ENCODE measurements at regions not wholly inside any gene's neighbourhood (a gene's known extent, or its start where the extent isn't known, plus 50 kb on each side); places are given as distances from the start of the nearest gene placed in this dataset.

DNA sequence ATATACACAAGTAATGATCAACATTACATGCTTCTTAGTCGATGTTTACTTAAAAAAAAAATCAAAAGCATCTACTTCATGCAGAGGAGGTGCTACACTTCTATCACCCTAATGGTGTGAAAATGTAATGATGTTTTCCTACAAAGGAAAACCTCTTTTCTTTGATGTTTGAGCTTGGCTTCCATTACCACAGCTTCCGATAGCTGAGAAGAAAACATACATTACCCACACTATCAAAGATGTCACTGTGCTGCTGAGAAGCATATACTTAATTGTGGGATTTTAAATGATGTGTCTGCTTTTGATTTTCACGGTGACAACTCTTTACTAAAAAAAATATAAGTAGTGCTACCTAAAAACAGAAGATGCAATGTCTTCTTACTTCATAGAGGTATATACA, 200.2 kb upstream of the PHF14 start:
- TF ChIP-seq EP300 (IDR thresholded peaks at IDR 0.05; ENCODE audit: borderline replicate concordance) = no peak
- TF ChIP-seq CEBPB (IDR thresholded peaks at IDR 0.05) = no peak
- TF ChIP-seq FOXM1 (IDR thresholded peaks at IDR 0.05; ENCODE audit: borderline replicate concordance, low read depth) = no peak
- no peak for TF ChIP-seq MAX (IDR thresholded peaks at IDR 0.05)
- TF ChIP-seq, protein P1, sequence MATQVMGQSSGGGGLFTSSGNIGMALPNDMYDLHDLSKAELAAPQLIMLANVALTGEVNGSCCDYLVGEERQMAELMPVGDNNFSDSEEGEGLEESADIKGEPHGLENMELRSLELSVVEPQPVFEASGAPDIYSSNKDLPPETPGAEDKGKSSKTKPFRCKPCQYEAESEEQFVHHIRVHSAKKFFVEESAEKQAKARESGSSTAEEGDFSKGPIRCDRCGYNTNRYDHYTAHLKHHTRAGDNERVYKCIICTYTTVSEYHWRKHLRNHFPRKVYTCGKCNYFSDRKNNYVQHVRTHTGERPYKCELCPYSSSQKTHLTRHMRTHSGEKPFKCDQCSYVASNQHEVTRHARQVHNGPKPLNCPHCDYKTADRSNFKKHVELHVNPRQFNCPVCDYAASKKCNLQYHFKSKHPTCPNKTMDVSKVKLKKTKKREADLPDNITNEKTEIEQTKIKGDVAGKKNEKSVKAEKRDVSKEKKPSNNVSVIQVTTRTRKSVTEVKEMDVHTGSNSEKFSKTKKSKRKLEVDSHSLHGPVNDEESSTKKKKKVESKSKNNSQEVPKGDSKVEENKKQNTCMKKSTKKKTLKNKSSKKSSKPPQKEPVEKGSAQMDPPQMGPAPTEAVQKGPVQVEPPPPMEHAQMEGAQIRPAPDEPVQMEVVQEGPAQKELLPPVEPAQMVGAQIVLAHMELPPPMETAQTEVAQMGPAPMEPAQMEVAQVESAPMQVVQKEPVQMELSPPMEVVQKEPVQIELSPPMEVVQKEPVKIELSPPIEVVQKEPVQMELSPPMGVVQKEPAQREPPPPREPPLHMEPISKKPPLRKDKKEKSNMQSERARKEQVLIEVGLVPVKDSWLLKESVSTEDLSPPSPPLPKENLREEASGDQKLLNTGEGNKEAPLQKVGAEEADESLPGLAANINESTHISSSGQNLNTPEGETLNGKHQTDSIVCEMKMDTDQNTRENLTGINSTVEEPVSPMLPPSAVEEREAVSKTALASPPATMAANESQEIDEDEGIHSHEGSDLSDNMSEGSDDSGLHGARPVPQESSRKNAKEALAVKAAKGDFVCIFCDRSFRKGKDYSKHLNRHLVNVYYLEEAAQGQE (IDR thresholded peaks at IDR 0.05; ENCODE audit: low read depth) = no peak
- TF ChIP-seq TAF1 (IDR thresholded peaks at IDR 0.05; ENCODE audit: low read depth) = no peak

All from Ishikawa (cell line).